MM.1S (cell line): ENCODE measurements at regions not wholly inside any gene's neighbourhood (a gene's known extent, or its start where the extent isn't known, plus 50 kb on each side); places are given as distances from the start of the nearest gene placed in this dataset.

Experiments used
- DNase-seq: peaks from one replicate; pipeline ENCODE4 v3.0.0-alpha.2; 2015
- H2AFZ ChIP-seq: fragments of 300-600 bp; sonication (generic); 2 replicates; pipeline ENCODE4 v1.6.0; 2016; ENCODE audit warnings: antibody characterized with exemption, low read length
- H3F3A ChIP-seq: fragments of 300-600 bp; sonication (generic); 2 replicates; pipeline ENCODE4 v1.6.1; 2016; ENCODE audit warnings: mild to moderate bottlenecking, antibody characterized with exemption, low read length, moderate library complexity, mixed read lengths; ENCODE audit not compliant: insufficient read depth
- H3K27ac ChIP-seq: fragments of 300-600 bp; sonication (generic); 2 replicates; pipeline ENCODE4 v1.5.1; 2016; ENCODE audit warnings: mild to moderate bottlenecking, low read length
- H3K27me3 ChIP-seq: fragments of 300-600 bp; sonication (generic); replicated peaks from 2 replicates; pipeline ENCODE4 v1.6.0; 2016; ENCODE audit warnings: low read length; ENCODE audit not compliant: insufficient read depth
- H3K36me3 ChIP-seq: fragments of 300-600 bp; sonication (generic); replicated peaks from 2 replicates; pipeline ENCODE4 v1.6.1; 2016; ENCODE audit warnings: mild to moderate bottlenecking, low read length, mixed read lengths; ENCODE audit not compliant: insufficient read depth
- H3K4me1 ChIP-seq: fragments of 300-600 bp; sonication (generic); 2 replicates; pipeline ENCODE4 v1.6.1; 2016; ENCODE audit warnings: low read length, mixed read lengths
- H3K4me2 ChIP-seq: fragments of 300-600 bp; sonication (generic); 2 replicates; pipeline ENCODE4 v1.6.0; 2016; ENCODE audit warnings: low read depth, low read length
- H3K4me3 ChIP-seq: fragments of 300-600 bp; sonication (generic); 2 replicates; pipeline ENCODE4 v1.5.1; 2016; ENCODE audit warnings: low read length, mixed read lengths
- H3K79me2 ChIP-seq: fragments of 300-600 bp; sonication (generic); 2 replicates; pipeline ENCODE4 v1.6.1; 2016; ENCODE audit warnings: mixed run types, low read length, mixed read lengths
- H3K9ac ChIP-seq: fragments of 300-600 bp; sonication (generic); 2 replicates; pipeline ENCODE4 v1.6.1; 2016; ENCODE audit warnings: low read length, mixed read lengths
- H3K9me2 ChIP-seq: fragments of 300-600 bp; sonication (generic); replicated peaks from 2 replicates; pipeline ENCODE4 v1.6.1; 2016; ENCODE audit warnings: mild to moderate bottlenecking, low read length, mixed read lengths; ENCODE audit not compliant: insufficient read depth
- H3K9me3 ChIP-seq: fragments of 300-600 bp; sonication (generic); replicated peaks from 2 replicates; pipeline ENCODE4 v1.6.1; 2016; ENCODE audit warnings: mild to moderate bottlenecking, low read length, mixed read lengths; ENCODE audit not compliant: insufficient read depth
- H4K20me1 ChIP-seq: fragments of 300-600 bp; sonication (generic); 2 replicates; pipeline ENCODE4 v1.6.1; 2016; ENCODE audit warnings: mild to moderate bottlenecking, low read length, moderate library complexity, mixed read lengths; ENCODE audit not compliant: insufficient read depth
- EZH2 ChIP-seq: fragments of 300-600 bp; sonication (generic); optimal IDR thresholded peaks from 2 replicates; pipeline ENCODE3; 2017; ENCODE audit warnings: low read depth, mild to moderate bottlenecking, antibody characterized with exemption, low read length, mixed read lengths
- EZH2phosphoT487 ChIP-seq: fragments of 300-600 bp; sonication (generic); IDR thresholded peaks from 2 replicates; pipeline ENCODE4 v1.6.1; 2018; ENCODE audit warnings: antibody characterized with exemption, low read length
- TF ChIP-seq, protein P1 (sequence below): fragments of 300-600 bp; sonication (generic); IDR thresholded peaks from 2 replicates; pipeline ENCODE4 v1.5.1; 2016; ENCODE audit warnings: antibody characterized with exemption, low read length, mixed read lengths

- Histone ChIP-seq H3K27ac (no peak overlapping the region), H3K4me3 (no peak overlapping the region), H2AFZ (no peak overlapping the region), H3K9ac (no peak overlapping the region), H3K79me2 (no peaks in the 10 kb centered on the region), H3K4me2 (no peak overlapping the region), H3K9me3 (no peaks in the 10 kb centered on the region; the same call in 1 of the 2 replicates), H3K9me2 (no peaks in the 10 kb centered on the region), H3F3A (no peaks in the 10 kb centered on the region), H3K36me3 (no peaks in the 10 kb centered on the region), H3K27me3 (no peaks in the 10 kb centered on the region), H3K4me1 (no peaks in the 10 kb centered on the region), H4K20me1 (no peaks in the 10 kb centered on the region)
- TF ChIP-seq, protein P1, sequence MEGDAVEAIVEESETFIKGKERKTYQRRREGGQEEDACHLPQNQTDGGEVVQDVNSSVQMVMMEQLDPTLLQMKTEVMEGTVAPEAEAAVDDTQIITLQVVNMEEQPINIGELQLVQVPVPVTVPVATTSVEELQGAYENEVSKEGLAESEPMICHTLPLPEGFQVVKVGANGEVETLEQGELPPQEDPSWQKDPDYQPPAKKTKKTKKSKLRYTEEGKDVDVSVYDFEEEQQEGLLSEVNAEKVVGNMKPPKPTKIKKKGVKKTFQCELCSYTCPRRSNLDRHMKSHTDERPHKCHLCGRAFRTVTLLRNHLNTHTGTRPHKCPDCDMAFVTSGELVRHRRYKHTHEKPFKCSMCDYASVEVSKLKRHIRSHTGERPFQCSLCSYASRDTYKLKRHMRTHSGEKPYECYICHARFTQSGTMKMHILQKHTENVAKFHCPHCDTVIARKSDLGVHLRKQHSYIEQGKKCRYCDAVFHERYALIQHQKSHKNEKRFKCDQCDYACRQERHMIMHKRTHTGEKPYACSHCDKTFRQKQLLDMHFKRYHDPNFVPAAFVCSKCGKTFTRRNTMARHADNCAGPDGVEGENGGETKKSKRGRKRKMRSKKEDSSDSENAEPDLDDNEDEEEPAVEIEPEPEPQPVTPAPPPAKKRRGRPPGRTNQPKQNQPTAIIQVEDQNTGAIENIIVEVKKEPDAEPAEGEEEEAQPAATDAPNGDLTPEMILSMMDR = no peak
- TF ChIP-seq EZH2phosphoT487 = no peak
- no peak for TF ChIP-seq EZH2
- no peak for DNase-seq
Observed at GRCh38 chr9:99549441-99549840, 272.2 kb upstream of the NR4A3 start.

DNA sequence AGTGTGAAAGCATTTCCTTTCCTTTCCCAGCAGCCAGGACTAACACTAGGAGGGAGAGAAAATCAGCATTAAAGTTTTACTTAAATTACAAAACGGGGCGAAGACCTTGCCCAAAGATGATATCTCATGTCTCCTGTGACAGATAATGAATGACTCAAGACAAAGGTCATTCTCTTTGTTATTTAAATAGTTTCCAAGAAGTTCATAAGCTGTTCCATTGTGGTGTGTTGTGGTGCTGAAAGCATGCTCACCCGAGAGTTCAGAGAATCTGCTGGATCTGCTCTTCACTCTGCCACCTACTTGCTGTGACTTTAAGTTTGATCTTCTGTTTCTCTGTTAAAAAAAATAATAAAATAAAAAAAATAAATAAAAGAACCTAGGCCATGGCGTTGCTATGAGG, 265.9 kb upstream of the NR4A3 start:
- Histone ChIP-seq H3K9me3 (no peaks in the 10 kb centered on the region; the same call in 1 of the 2 replicates), H3K9me2 (no peaks in the 10 kb centered on the region), H3K27ac (no peak overlapping the region), H2AFZ (no peak overlapping the region), H3K27me3 (no peaks in the 10 kb centered on the region), H3K4me3 (no peak overlapping the region), H3K4me2 (no peak overlapping the region), H3K79me2 (no peaks in the 10 kb centered on the region), H3K9ac (no peak overlapping the region), H3K36me3 (no peaks in the 10 kb centered on the region), H3F3A (no peaks in the 10 kb centered on the region), H4K20me1 (no peaks in the 10 kb centered on the region), H3K4me1 (no peaks in the 10 kb centered on the region)
- no peak for DNase-seq
- TF ChIP-seq EZH2phosphoT487 = no peak
- TF ChIP-seq, protein P1 = no peak
- TF ChIP-seq EZH2 = no peak

- no peak for DNase-seq
- no peak overlapping the region for H2AFZ ChIP-seq
- H3K36me3 ChIP-seq = no peaks in the 10 kb centered on the region
- no peak overlapping the region for H3K4me3 ChIP-seq
- H3K27me3 ChIP-seq = no peaks in the 10 kb centered on the region
- no peaks in the 10 kb centered on the region for H3K79me2 ChIP-seq
- H3K4me2 ChIP-seq = no peak overlapping the region
- no peak for TF ChIP-seq EZH2phosphoT487
- no peak overlapping the region for H3K27ac ChIP-seq
- no peaks in the 10 kb centered on the region for H3K9me2 ChIP-seq
- no peaks in the 10 kb centered on the region; the same call in 1 of the 2 replicates for H3K9me3 ChIP-seq
- H4K20me1 ChIP-seq = no peaks in the 10 kb centered on the region
- no peak overlapping the region for H3K9ac ChIP-seq
- no peaks in the 10 kb centered on the region for H3K4me1 ChIP-seq
- H3F3A ChIP-seq = no peaks in the 10 kb centered on the region
Observed at GRCh38 chr9:99556998-99557397, 264.7 kb upstream of the NR4A3 start.

DNA sequence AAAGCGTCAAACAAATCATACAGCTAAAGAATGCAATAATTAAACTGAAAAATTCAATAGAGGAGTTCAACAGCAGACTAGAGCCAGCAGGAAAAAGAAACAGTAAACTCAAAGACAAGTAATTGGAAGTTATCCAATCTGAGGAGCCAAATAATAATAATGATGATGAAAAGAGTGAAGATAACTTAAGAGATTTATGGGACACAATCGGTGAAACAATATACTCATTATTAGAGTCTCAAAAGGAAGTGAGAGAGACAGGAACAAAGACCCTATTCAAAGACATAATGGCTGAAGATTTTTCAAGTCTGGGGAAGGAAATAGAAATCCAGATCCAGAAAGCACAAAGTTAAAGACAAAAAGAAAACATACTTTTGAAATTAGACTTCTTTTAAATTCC, 263.9 kb upstream of the NR4A3 start:
- no peak overlapping the region for H3K4me2 ChIP-seq
- no peaks in the 10 kb centered on the region for H4K20me1 ChIP-seq
- H3K4me1 ChIP-seq = no peaks in the 10 kb centered on the region
- H3K9me3 ChIP-seq = no peaks in the 10 kb centered on the region
- H3K9me2 ChIP-seq = no peaks in the 10 kb centered on the region
- H3K4me3 ChIP-seq = no peak overlapping the region
- no peaks in the 10 kb centered on the region for H3F3A ChIP-seq
- no peak for TF ChIP-seq EZH2phosphoT487
- no peak for TF ChIP-seq EZH2
- TF ChIP-seq, protein P1 = no peak
- DNase-seq = no peak
- no peaks in the 10 kb centered on the region for H3K36me3 ChIP-seq
- no peak overlapping the region for H3K27ac ChIP-seq
- no peak overlapping the region for H3K9ac ChIP-seq
- H3K79me2 ChIP-seq = no peaks in the 10 kb centered on the region
- no peak overlapping the region for H2AFZ ChIP-seq
- H3K27me3 ChIP-seq = no peaks in the 10 kb centered on the region
